H1 (cell line): ENCODE measurements at regions not wholly inside any gene's neighbourhood (a gene's known extent, or its start where the extent isn't known, plus 50 kb on each side); places are given as distances from the start of the nearest gene placed in this dataset.

Experiments
- CTCF ChIA-PET: fragments of 300-600 bp; sonication (Branson Sonifier 250); formaldehyde crosslinking; loops from one replicate; lab custom pipeline; 2021; ENCODE audit not compliant: partially characterized antibody; lab: Charles Lee
- POLR2A ChIA-PET: fragments of 300-600 bp; sonication (Branson Sonifier 250); formaldehyde crosslinking; loops from one replicate; lab custom pipeline; 2021; ENCODE audit warnings: inconsistent platforms; ENCODE audit not compliant: partially characterized antibody; lab: Charles Lee
- DNase-seq, 2 experiments: peaks; one replicate each; pipeline versions ENCODE4 v3.0.0 to v3.0.0-alpha.2; 2010 to 2022; ENCODE audit warnings: low spot score in 2 of 2, low read depth in 1 of 2, mixed read lengths in 1 of 2
- FAIRE-seq: peaks from 2 replicates; lab custom pipeline; 2011; peaks lifted over from hg19 to GRCh38; lab: Jason Lieb, UNC
- H2AFZ ChIP-seq: 2 replicates; pipeline ENCODE4 v1.8.1; 2012; ENCODE audit warnings: low read length, inconsistent platforms
- H2AK5ac ChIP-seq: 2 replicates; pipeline ENCODE4 v1.6.1; 2013; ENCODE audit warnings: low read depth, low read length
- H2BK120ac ChIP-seq: replicated peaks from 2 replicates; pipeline ENCODE3; 2013; ENCODE audit warnings: low read depth, low read length, inconsistent platforms
- H2BK12ac ChIP-seq: 2 replicates; pipeline ENCODE4 v1.6.1; 2013; ENCODE audit warnings: low read depth, low read length
- H2BK15ac ChIP-seq: 2 replicates; pipeline ENCODE4 v1.6.1; 2013; ENCODE audit warnings: low read length
- H2BK20ac ChIP-seq: 2 replicates; pipeline ENCODE4 v1.6.1; 2013; ENCODE audit warnings: low read length
- H2BK5ac ChIP-seq: 2 replicates; pipeline ENCODE4 v1.6.1; 2013; ENCODE audit warnings: low read depth, low read length
- H3K14ac ChIP-seq: 2 replicates; pipeline ENCODE4 v1.6.1; 2013; ENCODE audit warnings: inconsistent platforms; ENCODE audit not compliant: insufficient read length
- H3K18ac ChIP-seq: 2 replicates; pipeline ENCODE4 v1.6.1; 2013; ENCODE audit warnings: low read length; ENCODE audit errors: extremely low read depth
- H3K23ac ChIP-seq: 2 replicates; pipeline ENCODE4 v1.6.1; 2013; ENCODE audit warnings: inconsistent platforms; ENCODE audit not compliant: insufficient read length
- H3K23me2 ChIP-seq: 2 replicates; pipeline ENCODE4 v1.6.1; 2013; ENCODE audit warnings: low read depth, low read length
- H3K27ac ChIP-seq: 2 replicates; pipeline ENCODE4 v1.6.1; 2011; ENCODE audit warnings: low read depth, low read length, inconsistent platforms
- H3K27me3 ChIP-seq, 4 experiments: replicated peaks in 1 of 4; 1 replicate in 1 of 4; 2 replicates in 3 of 4; pipeline versions ENCODE4 v1.6.1 to v1.8.1; 2011 to 2013; ENCODE audit warnings: low read length in 3 of 4, mild to moderate bottlenecking in 3 of 4, inconsistent platforms in 2 of 4, mixed read lengths in 2 of 4, moderate library complexity in 1 of 4; ENCODE audit not compliant: control insufficient read depth in 3 of 4, insufficient read depth in 3 of 4; ENCODE audit errors: extremely low read depth in 1 of 4
- H3K36me3 ChIP-seq, 4 experiments: 2 replicates each; pipeline versions ENCODE4 v1.6.1 to v1.8.1; 2011 to 2013; ENCODE audit warnings: mild to moderate bottlenecking in 4 of 4, low read length in 3 of 4, moderate library complexity in 2 of 4, control low read depth in 1 of 4, inconsistent platforms in 1 of 4; ENCODE audit not compliant: insufficient read depth in 4 of 4, control insufficient read depth in 2 of 4
- H3K4ac ChIP-seq: replicated peaks from 2 replicates; pipeline ENCODE3; 2013; ENCODE audit warnings: low read length, low read depth, mixed read lengths, inconsistent platforms; ENCODE audit not compliant: insufficient read length
- H3K4me1 ChIP-seq, 4 experiments: replicated peaks in 1 of 4; 1 replicate in 1 of 4; 2 replicates in 3 of 4; pipeline versions ENCODE4 v1.6.1 to v1.8.1; 2011 to 2013; ENCODE audit warnings: low read length in 3 of 4, inconsistent platforms in 2 of 4, mixed read lengths in 1 of 4; ENCODE audit not compliant: insufficient read depth in 4 of 4, control insufficient read depth in 3 of 4
- H3K4me2 ChIP-seq, 2 experiments: 2 replicates each; pipeline versions ENCODE4 v1.6.1 to v1.8.1; 2011 to 2013; ENCODE audit warnings: low read depth in 2 of 2, low read length in 2 of 2, control low read depth in 1 of 2, inconsistent platforms in 1 of 2, mild to moderate bottlenecking in 1 of 2; ENCODE audit not compliant: insufficient read depth in 1 of 2
- H3K4me3 ChIP-seq, 4 experiments: fragments of 200-600, 300-600 bp in 1 of 4; sonication (generic), shearing (Covaris generic), sonication (Bioruptor Twin) in 1 of 4; 2 replicates each; pipeline versions ENCODE4 v1.5.1 to v1.8.1; 2011 to 2016; ENCODE audit warnings: low read length in 4 of 4, low read depth in 3 of 4, control low read depth in 2 of 4, inconsistent platforms in 2 of 4, mild to moderate bottlenecking in 2 of 4, mixed read lengths in 1 of 4, moderate library complexity in 1 of 4; ENCODE audit not compliant: insufficient read depth in 2 of 4; ENCODE audit errors: extremely low read depth in 1 of 4
- H3K56ac ChIP-seq: replicated peaks from 2 replicates; pipeline ENCODE3; 2013; ENCODE audit warnings: low read depth, mild to moderate bottlenecking, mixed read lengths, low read length, inconsistent platforms; ENCODE audit not compliant: insufficient read length
- H3K79me1 ChIP-seq: 2 replicates; pipeline ENCODE4 v1.6.1; 2013; ENCODE audit warnings: low read depth, low read length, control low read depth
- H3K79me2 ChIP-seq, 2 experiments: 2 replicates each; pipeline versions ENCODE4 v1.6.1 to v1.8.1; 2012 to 2013; ENCODE audit warnings: low read length in 2 of 2, mild to moderate bottlenecking in 2 of 2, inconsistent platforms in 1 of 2; ENCODE audit not compliant: insufficient read depth in 2 of 2, control insufficient read depth in 1 of 2
- H3K9ac ChIP-seq, 4 experiments: replicated peaks in 1 of 4; 1 replicate in 1 of 4; 2 replicates in 3 of 4; pipeline versions ENCODE4 v1.6.1 to v1.8.1; 2011 to 2013; ENCODE audit warnings: low read depth in 3 of 4, low read length in 3 of 4, control low read depth in 2 of 4, mild to moderate bottlenecking in 2 of 4, moderate library complexity in 2 of 4, inconsistent platforms in 1 of 4; ENCODE audit errors: extremely low read depth in 1 of 4
- H3K9me3 ChIP-seq, 2 experiments: 2 replicates each; pipeline versions ENCODE4 v1.6.1 to v1.8.1; 2012 to 2013; ENCODE audit warnings: mild to moderate bottlenecking in 2 of 2, moderate library complexity in 2 of 2, control low read depth in 1 of 2, inconsistent platforms in 1 of 2, low read depth in 1 of 2, low read length in 1 of 2, mixed read lengths in 1 of 2; ENCODE audit not compliant: insufficient read depth in 2 of 2
- H4K20me1 ChIP-seq, 2 experiments: replicated peaks in 1 of 2; 2 replicates each; pipeline versions ENCODE3 to v1.8.1; 2011 to 2013; ENCODE audit warnings: inconsistent platforms in 2 of 2, low read length in 2 of 2, mild to moderate bottlenecking in 1 of 2; ENCODE audit not compliant: insufficient read depth in 2 of 2, control insufficient read depth in 1 of 2
- H4K5ac ChIP-seq: 2 replicates; pipeline ENCODE4 v1.6.1; 2013; ENCODE audit warnings: low read length, low read depth, mixed read lengths, inconsistent platforms; ENCODE audit not compliant: insufficient read length
- H4K8ac ChIP-seq: 2 replicates; pipeline ENCODE4 v1.8.0; 2013; ENCODE audit warnings: mild to moderate bottlenecking, moderate library complexity, low read length, inconsistent platforms; ENCODE audit not compliant: insufficient read depth; ENCODE audit errors: extremely low read depth
- H4K91ac ChIP-seq: replicated peaks from 2 replicates; pipeline ENCODE3; 2013; ENCODE audit warnings: low read length, mixed read lengths, inconsistent platforms; ENCODE audit not compliant: insufficient read length
- ATF3 ChIP-seq: IDR thresholded peaks from 2 replicates; pipeline ENCODE4 v1.6.1; 2011; ENCODE audit warnings: low read depth, mild to moderate bottlenecking, low read length; ENCODE audit not compliant: insufficient read depth
- BRCA1 ChIP-seq: IDR thresholded peaks from 2 replicates; pipeline ENCODE4 v1.6.1; 2012; ENCODE audit warnings: low read depth, low read length, improper control_type of control experiment
- FOSL1 ChIP-seq: IDR thresholded peaks from 2 replicates; pipeline ENCODE4 v1.6.1; 2011; ENCODE audit warnings: mild to moderate bottlenecking, low read depth, low read length, moderate library complexity; ENCODE audit not compliant: insufficient read depth
- GABPA ChIP-seq: IDR thresholded peaks from 2 replicates; pipeline ENCODE4 v1.6.1; 2011; ENCODE audit warnings: mild to moderate bottlenecking, low read length, moderate library complexity, borderline replicate concordance; ENCODE audit not compliant: insufficient read depth
- KDM5A ChIP-seq: fragments of 200-600 bp; IDR thresholded peaks from 2 replicates; pipeline ENCODE4 v1.7.1; 2012; ENCODE audit warnings: mild to moderate bottlenecking, low read length, inconsistent platforms, mixed read lengths
- NRF1 ChIP-seq: IDR thresholded peaks from 2 replicates; pipeline ENCODE4 v1.6.1; 2011; ENCODE audit warnings: mild to moderate bottlenecking, low read depth, low read length, improper control_type of control experiment
- POU5F1 ChIP-seq: IDR thresholded peaks from 2 replicates; pipeline ENCODE4 v1.6.1; 2011; ENCODE audit warnings: low read depth, mild to moderate bottlenecking, low read length, moderate library complexity
- SIX5 ChIP-seq: IDR thresholded peaks from 2 replicates; pipeline ENCODE4 v1.6.1; 2011; ENCODE audit warnings: mild to moderate bottlenecking, low read depth, low read length
- SRF ChIP-seq: IDR thresholded peaks from 2 replicates; pipeline ENCODE4 v1.6.1; 2011; ENCODE audit warnings: mild to moderate bottlenecking, low read depth, low read length, moderate library complexity
- TAF1 ChIP-seq: IDR thresholded peaks from 2 replicates; pipeline ENCODE4 v1.6.1; 2011; ENCODE audit warnings: mild to moderate bottlenecking, low read depth, low read length
- TEAD4 ChIP-seq: IDR thresholded peaks from 2 replicates; pipeline ENCODE4 v1.6.1; 2012; ENCODE audit warnings: low read depth, low read length, inconsistent platforms, mixed read lengths
- WGBS, 2 experiments: shearing (Covaris generic) in 1 of 2; methylation state at CpG; one replicate each; pipeline versions ENCODE4 v1.1.6 to v1.1.7; 2013 to 2015; ENCODE audit warnings: low lambda C conversion rate in 2 of 2, mixed read lengths in 2 of 2, inconsistent platforms in 1 of 2, low coverage in 1 of 2, missing lambda C conversion rate in 1 of 2; ENCODE audit not compliant: insufficient replicate concordance in 2 of 2, insufficient coverage in 1 of 2, insufficient read length in 1 of 2; ENCODE audit errors: extremely low coverage in 1 of 2, missing lambda C conversion rate in 1 of 2; 5-methylcytosine and 5-hydroxymethylcytosine counted together

- no peak overlapping the region for H2BK5ac ChIP-seq
- no peaks in the 10 kb centered on the region for H3K27me3 ChIP-seq
- H3K36me3 ChIP-seq, result peaks cover 0 to 20% (median 4%) of the 10 kb centered on the region in 4 experiments; a peak in 2 of 8 replicates
- no peaks in the 10 kb centered on the region for H3K9me3 ChIP-seq
- H3K79me2 ChIP-seq, result no peaks in the 10 kb centered on the region
- H3K4ac ChIP-seq, result no peak overlapping the region
- FAIRE-seq (no peak), DNase-seq (no peak)
- no peak overlapping the region for H3K4me3 ChIP-seq
- H3K4me2 ChIP-seq, result no peak overlapping the region
- no peak overlapping the region for H4K91ac ChIP-seq
- H2BK15ac ChIP-seq, result no peak overlapping the region
- H2AK5ac ChIP-seq, result no peak overlapping the region
- H2BK12ac ChIP-seq, result no peak overlapping the region
- no peak overlapping the region for H4K8ac ChIP-seq
- H3K56ac ChIP-seq, result no peak overlapping the region
- no peaks in the 10 kb centered on the region for H3K79me1 ChIP-seq
- no peaks in the 10 kb centered on the region for H3K23me2 ChIP-seq
- no peak overlapping the region for H3K18ac ChIP-seq
- H3K14ac ChIP-seq, result no peak overlapping the region
- 83% methylated on average over 1 of the region's 1 CpG; no CpG with 5 or more reads in 1 of the 2 experiments for WGBS, 2 experiments
- no peaks in the 10 kb centered on the region for H4K20me1 ChIP-seq
- H3K9ac ChIP-seq, result no peak overlapping the region
- H2BK20ac ChIP-seq, result no peak overlapping the region
- H2BK120ac ChIP-seq, result no peak overlapping the region
- TF ChIP-seq SIX5 (no peak), BRCA1 (no peak), NRF1 (no peak), POU5F1 (no peak), GABPA (no peak), KDM5A (no peak), SRF (no peak), ATF3 (no peak), TAF1 (no peak), TEAD4 (no peak), FOSL1 (no peak)
- no peak overlapping the region for H4K5ac ChIP-seq
- POLR2A ChIA-PET, result no interaction called here
- H3K27ac ChIP-seq, result no peak overlapping the region
- no peak overlapping the region for H3K23ac ChIP-seq
- CTCF ChIA-PET, result no interaction called here
- H2AFZ ChIP-seq, result no peak overlapping the region
- H3K4me1 ChIP-seq, result no peaks in the 10 kb centered on the region
These were observed 179.8 kb downstream of the OR13H1 start for GRCh38 chrX:131723646-131724045.
